CD4-positive, CD25-positive, alpha-beta regulatory T cell (primary cell): ENCODE measurements at regions not wholly inside any gene's neighbourhood (a gene's known extent, or its start where the extent isn't known, plus 50 kb on each side); places are given as distances from the start of the nearest gene placed in this dataset.

ENCODE experiments used
- ATAC-seq, 2 donors: fragments of 150-1000 bp; cut with Tn5 transposase; one replicate each; pipeline ENCODE4 v1.10.0; 2021; ENCODE audit warnings: low read depth in 2 of 2, moderate number of reproducible peaks in 2 of 2, moderate library complexity in 1 of 2
- DNase-seq, 3 donors: peaks; one replicate each; pipeline versions ENCODE4 v3.0.0 to v3.0.0-alpha.2; 2012 to 2022; ENCODE audit warnings: mixed read lengths in 1 of 3
- H3K27ac ChIP-seq: one replicate; pipeline ENCODE4 v1.7.0; 2013; ENCODE audit warnings: mild to moderate bottlenecking, low read length; ENCODE audit not compliant: insufficient read depth, poor library complexity, severe bottlenecking
- H3K27me3 ChIP-seq: one replicate; pipeline ENCODE4 v1.7.0; 2013; ENCODE audit warnings: low read length; ENCODE audit not compliant: control insufficient read depth, insufficient read depth
- H3K36me3 ChIP-seq: one replicate; pipeline ENCODE4 v1.7.0; 2013; ENCODE audit warnings: mild to moderate bottlenecking, low read length, moderate library complexity; ENCODE audit not compliant: control insufficient read depth, insufficient read depth
- H3K4me1 ChIP-seq: 2 replicates; pipeline ENCODE4 v1.7.0; 2013; ENCODE audit warnings: mild to moderate bottlenecking, low read length; ENCODE audit not compliant: insufficient read depth, control insufficient read depth, poor library complexity, severe bottlenecking
- H3K4me3 ChIP-seq: one replicate; pipeline ENCODE4 v1.7.0; 2013; ENCODE audit warnings: low read depth, mild to moderate bottlenecking, low read length, moderate library complexity
- H3K9me3 ChIP-seq, 2 experiments: 1 replicate in 1 of 2; 2 replicates in 1 of 2; pipeline ENCODE4 v1.7.0; 2013; ENCODE audit warnings: low read length in 2 of 2, mild to moderate bottlenecking in 1 of 2, moderate library complexity in 1 of 2; ENCODE audit not compliant: control insufficient read depth in 2 of 2
- H3K27ac Mint-ChIP-seq, 3 donors: one replicate each; pipeline ENCODE4 v1.8.0; 2020 to 2022; ENCODE audit warnings: mild to moderate bottlenecking in 3 of 3, mixed read lengths in 3 of 3, moderate library complexity in 2 of 3
- H3K27me3 Mint-ChIP-seq: one replicate; pipeline ENCODE4 v1.8.0; 2022; ENCODE audit warnings: mild to moderate bottlenecking, mixed read lengths
- H3K36me3 Mint-ChIP-seq: one replicate; pipeline ENCODE4 v1.8.0; 2020; ENCODE audit warnings: mixed read lengths
- H3K4me1 Mint-ChIP-seq, 4 donors: one replicate each; pipeline ENCODE4 v1.8.0; 2020 to 2022; ENCODE audit warnings: mixed read lengths in 4 of 4, mild to moderate bottlenecking in 1 of 4
- H3K4me3 Mint-ChIP-seq, 4 donors: one replicate each; pipeline ENCODE4 v1.8.0; 2020 to 2022; ENCODE audit warnings: mild to moderate bottlenecking in 4 of 4, mixed read lengths in 4 of 4, moderate library complexity in 3 of 4
- H3K9me3 Mint-ChIP-seq, 7 donors: one replicate each; pipeline ENCODE4 v1.8.0; 2020 to 2022; ENCODE audit warnings: mixed read lengths in 7 of 7, mild to moderate bottlenecking in 3 of 7, moderate library complexity in 2 of 7

GRCh38 chr13:33918199-33918932 is 100.4 kb downstream of the RFC3 start:
- H3K4me3 ChIP-seq = no peak overlapping the region
- H3K4me1 ChIP-seq = no peaks in the 10 kb centered on the region
- no peak overlapping the region for H3K27ac Mint-ChIP-seq
- H3K27me3 ChIP-seq = no peaks in the 10 kb centered on the region
- H3K9me3 Mint-ChIP-seq = no peaks in the 10 kb centered on the region
- H3K36me3 ChIP-seq = no peaks in the 10 kb centered on the region
- H3K36me3 Mint-ChIP-seq = no peaks in the 10 kb centered on the region
- H3K27me3 Mint-ChIP-seq = no peaks in the 10 kb centered on the region
- no peak overlapping the region for H3K4me3 Mint-ChIP-seq
- no peaks in the 10 kb centered on the region for H3K4me1 Mint-ChIP-seq
- H3K27ac ChIP-seq = no peak overlapping the region
- no peak for DNase-seq
- no peak for ATAC-seq
- no peaks in the 10 kb centered on the region for H3K9me3 ChIP-seq

- Histone ChIP-seq H3K36me3 (no peaks in the 10 kb centered on the region), H3K4me3 (no peak overlapping the region), H3K27ac (no peak overlapping the region), H3K9me3 (no peaks in the 10 kb centered on the region), H3K27me3 (no peaks in the 10 kb centered on the region), H3K4me1 (no peaks in the 10 kb centered on the region)
- no peaks in the 10 kb centered on the region for H3K4me1 Mint-ChIP-seq
- no peak overlapping the region for H3K27ac Mint-ChIP-seq
- H3K36me3 Mint-ChIP-seq = no peaks in the 10 kb centered on the region
- H3K9me3 Mint-ChIP-seq = no peaks in the 10 kb centered on the region
- DNase-seq (no peak), ATAC-seq (no peak)
- no peak overlapping the region for H3K4me3 Mint-ChIP-seq
- H3K27me3 Mint-ChIP-seq = no peaks in the 10 kb centered on the region
Observed at GRCh38 chr13:33919120-33919519, 101.2 kb downstream of the RFC3 start.

- Mint-ChIP-seq H3K27me3 (no peaks in the 10 kb centered on the region), H3K9me3 (no peaks in the 10 kb centered on the region), H3K36me3 (no peaks in the 10 kb centered on the region), H3K4me3 (no peak overlapping the region), H3K4me1 (no peaks in the 10 kb centered on the region), H3K27ac (no peak overlapping the region)
- H3K36me3 ChIP-seq = no peaks in the 10 kb centered on the region
- no peak overlapping the region for H3K27ac ChIP-seq
- DNase-seq = no peak
- H3K9me3 ChIP-seq = no peaks in the 10 kb centered on the region
- no peaks in the 10 kb centered on the region for H3K4me1 ChIP-seq
- H3K4me3 ChIP-seq = no peak overlapping the region
- no peaks in the 10 kb centered on the region for H3K27me3 ChIP-seq
- no peak for ATAC-seq
Observed at GRCh38 chr13:33925563-33925962, 107.6 kb downstream of the RFC3 start.

- H3K27me3 Mint-ChIP-seq = no peaks in the 10 kb centered on the region
- H3K27ac Mint-ChIP-seq = no peak overlapping the region
- ATAC-seq (no peak), DNase-seq (no peak)
- H3K4me1 ChIP-seq = no peaks in the 10 kb centered on the region
- no peak overlapping the region for H3K27ac ChIP-seq
- no peak overlapping the region for H3K4me3 Mint-ChIP-seq
- no peaks in the 10 kb centered on the region for H3K4me1 Mint-ChIP-seq
- H3K36me3 Mint-ChIP-seq = no peaks in the 10 kb centered on the region
- H3K36me3 ChIP-seq = no peaks in the 10 kb centered on the region
- H3K27me3 ChIP-seq = no peaks in the 10 kb centered on the region
- no peaks in the 10 kb centered on the region for H3K9me3 ChIP-seq
- no peak overlapping the region for H3K4me3 ChIP-seq
- no peaks in the 10 kb centered on the region for H3K9me3 Mint-ChIP-seq
Observed at GRCh38 chr13:33927315-33927714, 109.4 kb downstream of the RFC3 start.

- H3K4me1 Mint-ChIP-seq = no peaks in the 10 kb centered on the region
- peak in 1 of 3 donors; percentile 24 for DNase-seq
- no peaks in the 10 kb centered on the region for H3K36me3 Mint-ChIP-seq
- Histone ChIP-seq H3K9me3 (no peaks in the 10 kb centered on the region), H3K36me3 (no peaks in the 10 kb centered on the region), H3K27ac (no peak overlapping the region), H3K4me1 (no peaks in the 10 kb centered on the region), H3K4me3 (no peak overlapping the region), H3K27me3 (no peaks in the 10 kb centered on the region)
- no peak for ATAC-seq
- H3K9me3 Mint-ChIP-seq = peaks cover 0 to 2% (median 0%) of the 10 kb centered on the region in 7 donors
- no peak overlapping the region for H3K4me3 Mint-ChIP-seq
- no peak overlapping the region for H3K27ac Mint-ChIP-seq
- H3K27me3 Mint-ChIP-seq = no peaks in the 10 kb centered on the region
Observed at GRCh38 chr13:33931397-33932311, 113.7 kb downstream of the RFC3 start.

- Histone ChIP-seq H3K36me3 (no peaks in the 10 kb centered on the region), H3K27ac (no peak overlapping the region), H3K4me1 (no peaks in the 10 kb centered on the region), H3K27me3 (no peaks in the 10 kb centered on the region), H3K4me3 (no peak overlapping the region), H3K9me3 (no peaks in the 10 kb centered on the region)
- H3K27ac Mint-ChIP-seq = no peak overlapping the region
- ATAC-seq (no peak), DNase-seq (no peak)
- H3K4me3 Mint-ChIP-seq = no peak overlapping the region
- no peaks in the 10 kb centered on the region for H3K4me1 Mint-ChIP-seq
- H3K9me3 Mint-ChIP-seq = peaks cover 0 to 2% (median 0%) of the 10 kb centered on the region in 7 donors
- no peaks in the 10 kb centered on the region for H3K27me3 Mint-ChIP-seq
- no peaks in the 10 kb centered on the region for H3K36me3 Mint-ChIP-seq
Observed at GRCh38 chr13:33932769-33933406, 114.9 kb downstream of the RFC3 start.

- no peaks in the 10 kb centered on the region for H3K9me3 ChIP-seq
- H3K36me3 Mint-ChIP-seq = no peaks in the 10 kb centered on the region
- H3K27me3 Mint-ChIP-seq = no peaks in the 10 kb centered on the region
- peaks cover 0 to 2% (median 0%) of the 10 kb centered on the region in 7 donors for H3K9me3 Mint-ChIP-seq
- H3K4me3 Mint-ChIP-seq = no peak overlapping the region
- no peak overlapping the region for H3K27ac Mint-ChIP-seq
- H3K27ac ChIP-seq = no peak overlapping the region
- H3K4me3 ChIP-seq = no peak overlapping the region
- H3K36me3 ChIP-seq = no peaks in the 10 kb centered on the region
- H3K4me1 ChIP-seq = no peaks in the 10 kb centered on the region
- H3K4me1 Mint-ChIP-seq = no peaks in the 10 kb centered on the region
- ATAC-seq (no peak), DNase-seq (no peak)
- H3K27me3 ChIP-seq = no peaks in the 10 kb centered on the region
Observed at GRCh38 chr13:33933810-33934209, 115.9 kb downstream of the RFC3 start.
